ENCODE measurements at regions not wholly inside any gene's neighbourhood (a gene's known extent, or its start where the extent isn't known, plus 50 kb on each side); places are given as distances from the start of the nearest gene placed in this dataset.

- DNase-seq = peak; percentile 96
Measured at GRCh38 chr1:96865731-96866685, 144.4 kb downstream of the PTBP2 start.

DNA sequence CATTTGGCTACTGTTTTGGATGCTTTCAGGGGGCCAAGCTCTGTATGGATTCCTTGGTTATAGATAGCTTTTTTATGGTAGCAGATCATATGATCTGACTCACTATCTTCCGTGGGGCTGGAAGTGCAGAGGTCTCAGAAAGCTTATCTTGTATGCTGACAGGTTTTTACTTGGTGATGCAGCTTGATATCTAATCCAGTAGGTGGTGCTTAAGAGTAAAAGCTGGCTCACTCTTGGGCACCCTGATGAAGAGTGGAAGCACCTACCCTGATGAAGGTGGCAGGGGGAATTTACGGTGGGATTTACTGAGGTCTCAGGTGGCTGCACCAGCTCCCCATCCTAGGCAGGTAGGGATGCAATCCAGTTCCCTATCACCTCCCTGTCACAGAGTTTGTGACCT is 151.2 kb downstream of the PTBP2 start:
- no peak for DNase-seq

DNA sequence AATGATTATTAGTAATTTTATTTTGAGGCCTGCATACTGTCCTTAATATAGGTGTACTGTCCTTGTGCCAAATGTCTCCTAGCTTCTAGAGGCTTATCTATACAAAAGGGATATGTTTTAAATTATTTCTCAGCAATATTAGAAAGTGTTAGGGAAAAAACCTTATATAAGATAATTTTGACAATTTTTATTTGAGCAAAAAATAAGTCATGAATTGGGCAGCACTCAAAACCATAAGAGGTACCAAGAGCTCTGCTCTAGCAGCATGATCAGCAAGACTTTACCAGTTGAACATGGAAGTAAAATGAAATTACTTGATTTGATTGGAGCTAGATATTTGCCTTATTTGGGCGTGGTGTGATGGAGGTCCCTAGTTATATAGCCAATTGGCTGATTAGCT is 157.1 kb downstream of the PTBP2 start:
- DNase-seq = no peak

- peak; percentile 1 for DNase-seq
Measured at GRCh38 chr1:96880626-96881025, 159.0 kb downstream of the PTBP2 start.

GRCh38 chr1:96882096-96882495 is 160.5 kb downstream of the PTBP2 start:
- peak; percentile 9 for DNase-seq

- DNase-seq = no peak
Measured at GRCh38 chr1:96886474-96886873, 164.9 kb downstream of the PTBP2 start.

DNA sequence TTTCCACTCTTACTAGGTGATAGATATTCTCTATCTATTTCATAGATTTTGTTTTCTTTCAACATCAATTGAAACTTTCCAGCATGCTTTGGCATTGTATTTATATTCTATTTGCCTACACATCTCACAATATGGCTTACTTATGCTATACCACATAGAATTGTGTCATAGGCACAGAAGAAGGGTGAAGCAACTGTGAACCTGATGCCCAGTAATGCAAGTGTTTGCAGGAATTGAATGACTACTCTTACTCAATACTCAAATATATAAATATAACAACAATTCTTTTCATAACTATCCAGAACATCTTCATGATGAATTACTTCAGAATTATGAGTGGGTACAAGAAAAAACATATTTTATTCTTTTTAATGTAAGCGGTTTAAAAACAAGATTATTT is 165.9 kb downstream of the PTBP2 start:
- no peak for DNase-seq

DNA sequence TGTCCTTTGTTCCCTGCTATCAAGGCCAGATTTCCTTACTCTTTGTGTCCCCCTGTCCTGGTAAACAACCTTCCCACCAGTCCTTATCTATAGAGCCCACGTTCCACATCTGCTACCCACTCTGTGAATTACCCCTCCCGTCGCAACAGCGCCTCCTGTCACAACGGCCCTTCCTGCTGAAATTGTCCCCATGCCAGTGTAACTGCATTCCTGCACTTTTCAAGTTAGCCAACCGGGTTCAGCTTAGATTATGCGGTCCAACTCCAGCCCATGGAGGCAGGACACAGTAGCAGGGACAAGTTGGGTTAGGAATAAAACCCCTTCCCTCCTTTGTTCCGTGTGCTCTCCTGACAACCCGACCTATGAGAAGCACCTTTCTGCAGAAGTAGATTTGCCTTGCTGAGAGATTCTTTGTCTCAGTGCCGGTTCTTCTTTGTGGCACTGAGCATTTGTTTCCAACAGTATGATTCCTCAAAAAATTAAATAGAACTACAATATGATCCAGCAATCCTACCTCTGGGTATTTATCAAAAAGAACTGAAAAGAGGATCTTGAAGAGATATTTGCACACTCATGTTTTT is 180.3 kb downstream of the PTBP2 start:
- no peak for DNase-seq

GRCh38 chr1:96912248-96912647 is 190.7 kb downstream of the PTBP2 start:
- DNase-seq = no peak

GRCh38 chr1:96915701-96916100 is 194.1 kb downstream of the PTBP2 start:
- peak; percentile 38 for DNase-seq

DNA sequence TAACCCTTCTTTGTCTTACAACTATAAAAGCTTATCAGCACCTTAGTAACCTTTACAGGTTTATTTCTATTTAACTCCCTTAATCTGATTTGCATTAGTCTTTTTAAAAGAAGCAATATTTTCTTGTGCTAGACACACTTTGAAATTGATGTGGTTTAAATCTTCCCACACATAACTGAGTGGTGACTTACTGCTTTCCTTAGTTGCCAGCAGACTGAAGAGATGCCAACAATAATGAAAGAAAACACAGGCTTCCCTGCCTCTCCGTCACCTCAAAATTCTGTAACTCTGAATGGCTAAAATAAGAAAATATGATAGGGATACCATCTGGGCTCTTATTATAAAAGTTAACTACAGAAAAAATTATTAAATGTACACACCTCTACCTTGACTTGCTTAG is 196.8 kb downstream of the PTBP2 start:
- peak; percentile 52 for DNase-seq

- no peak for DNase-seq
Measured at GRCh38 chr1:96922181-96922580, 200.6 kb downstream of the PTBP2 start.

- no peak for DNase-seq
Measured at GRCh38 chr1:96923753-96924152, 202.2 kb downstream of the PTBP2 start.

- no peak for DNase-seq
Measured at GRCh38 chr1:96926176-96926575, 204.6 kb downstream of the PTBP2 start.

GRCh38 chr1:96927125-96927524 is 205.5 kb downstream of the PTBP2 start:
- DNase-seq = peak; percentile 66

GRCh38 chr1:96931136-96931535 is 209.6 kb downstream of the PTBP2 start:
- DNase-seq = no peak

DNA sequence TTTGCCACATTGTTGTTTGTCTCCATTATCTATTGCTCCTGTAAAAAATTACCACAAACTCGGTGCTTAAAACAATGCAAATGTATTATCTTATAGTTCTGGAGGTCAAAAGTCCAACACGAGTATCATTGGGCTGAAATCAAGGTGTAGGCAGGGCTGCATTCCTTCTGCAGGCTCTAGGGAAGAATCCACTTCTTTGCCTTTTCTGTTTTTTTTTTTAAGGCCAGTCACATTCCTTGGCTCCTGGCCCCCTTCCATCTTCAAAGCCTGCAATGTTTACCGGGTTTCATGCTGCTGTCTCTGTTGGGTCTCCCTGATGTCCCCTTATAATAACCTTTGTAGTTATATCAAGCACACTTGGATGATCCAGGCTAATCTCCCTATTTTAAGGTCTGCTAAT is 212.7 kb downstream of the PTBP2 start:
- DNase-seq = no peak

DNA sequence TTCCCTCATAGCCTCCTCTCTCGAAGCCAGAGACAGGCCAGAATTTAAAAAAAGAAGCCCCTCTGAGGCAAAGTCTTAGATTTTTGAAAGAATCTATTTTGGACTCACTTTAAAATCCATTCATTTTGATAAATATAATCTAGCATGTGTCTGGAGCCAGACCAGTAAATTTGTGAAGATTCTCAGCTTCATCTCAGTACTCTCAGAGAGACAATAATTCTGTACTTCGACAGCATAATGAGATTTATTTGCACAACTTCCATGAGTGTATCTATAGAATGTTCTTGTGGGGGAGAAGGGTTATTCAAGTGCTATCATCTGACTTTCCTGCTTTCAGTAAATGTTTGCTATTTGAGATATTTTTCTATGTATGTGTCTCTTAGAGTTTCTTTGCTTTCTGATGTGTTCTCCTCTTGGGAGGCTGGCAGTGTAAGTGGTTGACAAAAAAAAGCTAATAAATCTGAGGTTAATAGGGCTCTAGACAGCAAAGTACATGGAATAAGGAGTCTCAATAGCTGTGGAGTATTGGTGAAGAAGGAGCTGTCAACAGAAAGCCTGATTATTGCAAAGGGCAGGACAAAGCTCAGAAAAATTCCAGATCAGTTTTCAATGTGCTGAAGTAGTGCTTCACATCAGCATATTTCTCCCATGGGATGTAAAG is 223.0 kb downstream of the PTBP2 start:
- no peak for DNase-seq

DNA sequence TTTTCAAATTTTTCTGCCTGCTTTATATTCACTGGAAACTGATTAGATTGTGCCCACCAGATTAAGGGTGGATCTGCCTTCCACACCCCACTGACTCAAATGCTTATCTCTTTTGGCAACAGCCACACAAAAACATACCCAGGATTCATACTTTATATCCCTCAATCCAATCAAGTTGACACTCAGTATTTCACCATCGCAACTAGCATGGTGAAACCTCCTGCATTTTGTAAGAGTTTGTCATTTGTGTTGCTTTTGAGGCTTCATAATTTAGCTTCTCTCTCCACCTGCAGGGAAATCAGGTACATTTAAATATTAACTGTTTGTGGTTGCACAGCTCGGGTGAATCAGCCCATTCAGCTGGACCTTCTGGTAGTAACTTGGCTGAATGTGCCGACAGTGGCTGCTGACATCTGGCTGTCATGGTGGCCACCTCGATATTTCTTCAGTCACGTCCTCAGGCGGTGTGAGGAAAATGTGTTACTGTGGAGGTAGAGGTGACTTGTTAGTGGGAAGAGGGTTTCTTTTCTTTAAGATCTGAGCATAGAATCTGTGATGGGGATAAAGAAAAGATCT is 224.0 kb downstream of the PTBP2 start:
- DNase-seq = no peak

GRCh38 chr1:96955307-96956012 is 233.9 kb downstream of the PTBP2 start:
- DNase-seq = no peak

GRCh38 chr1:96962216-96962615 is 240.6 kb downstream of the PTBP2 start:
- DNase-seq = no peak

DNA sequence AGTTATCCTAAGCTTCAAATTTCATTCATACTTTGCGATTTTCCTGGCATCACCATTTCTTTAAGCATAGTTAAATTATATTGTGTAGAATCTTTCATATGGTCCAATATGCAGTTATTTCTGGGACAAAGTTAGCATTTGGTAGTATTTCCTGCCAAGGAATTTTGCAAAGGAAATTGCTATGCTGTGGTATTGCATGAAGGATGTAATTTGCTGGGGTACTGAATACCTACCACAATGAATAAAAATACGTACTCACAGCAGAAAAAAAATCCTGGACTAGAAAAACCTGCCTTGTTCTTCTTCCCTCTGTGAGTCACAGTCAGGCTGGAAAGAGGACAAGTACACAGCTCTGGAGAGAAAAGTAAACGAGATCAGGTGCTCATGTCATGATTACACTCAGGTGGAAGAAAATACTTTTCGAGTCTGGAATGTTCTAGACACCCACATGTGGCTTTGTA is 241.2 kb downstream of the PTBP2 start:
- peak; percentile 72 for DNase-seq

DNA sequence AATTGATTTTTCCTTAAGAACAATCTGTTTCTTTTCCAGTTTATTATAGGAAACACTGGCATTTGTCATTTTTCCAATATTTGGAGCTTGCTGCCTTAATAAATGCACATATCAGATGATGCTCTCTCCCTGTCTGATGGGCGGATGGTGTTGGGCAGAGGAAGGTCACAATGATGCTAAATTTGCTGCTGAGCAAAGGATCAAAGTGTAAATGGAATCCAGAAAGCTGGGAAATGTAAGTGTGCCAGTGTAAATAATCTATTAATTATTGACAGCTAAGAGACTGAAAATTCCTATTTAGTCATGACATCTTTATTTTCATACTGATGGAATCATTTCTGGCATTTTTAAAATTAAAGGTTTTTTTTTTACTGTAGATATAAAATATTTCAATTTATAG is 243.2 kb downstream of the PTBP2 start:
- no peak for DNase-seq
